Liver (tissue), 7 donors: ENCODE measurements at regions not wholly inside any gene's neighbourhood (a gene's known extent, or its start where the extent isn't known, plus 50 kb on each side); places are given as distances from the start of the nearest gene placed in this dataset.

ENCODE experiments used
- DNase-seq: peaks from one replicate; pipeline ENCODE4 v3.0.0-alpha.2; 2017; ENCODE audit warnings: low spot score
- H3K27ac ChIP-seq, 2 donors: one replicate each; pipeline ENCODE4 v1.7.0; 2013; ENCODE audit warnings: inconsistent platforms in 2 of 2, low read length in 2 of 2, control low read depth in 1 of 2, low read depth in 1 of 2, mild to moderate bottlenecking in 1 of 2
- H3K27me3 ChIP-seq, 4 donors: one replicate each; pipeline versions ENCODE4 v1.6.1 to v1.7.0; 2013; ENCODE audit warnings: low read length in 3 of 4, inconsistent platforms in 1 of 4, mild to moderate bottlenecking in 1 of 4, moderate library complexity in 1 of 4; ENCODE audit not compliant: control insufficient read depth in 4 of 4, insufficient read depth in 4 of 4
- H3K36me3 ChIP-seq, 4 donors: one replicate each; pipeline versions ENCODE4 v1.6.1 to v1.7.0; 2013; ENCODE audit warnings: low read length in 3 of 4, mild to moderate bottlenecking in 3 of 4, low read depth in 1 of 4, moderate library complexity in 1 of 4; ENCODE audit not compliant: control insufficient read depth in 4 of 4, insufficient read depth in 3 of 4
- H3K4me1 ChIP-seq, 4 donors: one replicate each; pipeline versions ENCODE4 v1.6.1 to v1.7.0; 2013; ENCODE audit warnings: low read length in 3 of 4, mild to moderate bottlenecking in 3 of 4, moderate library complexity in 1 of 4; ENCODE audit not compliant: control insufficient read depth in 4 of 4, insufficient read depth in 4 of 4
- H3K4me3 ChIP-seq, 3 donors: one replicate each; pipeline versions ENCODE4 v1.6.1 to v1.7.0; 2013; ENCODE audit warnings: low read length in 3 of 3, control low read depth in 1 of 3, low read depth in 1 of 3, mild to moderate bottlenecking in 1 of 3
- H3K9ac ChIP-seq, 2 donors: one replicate each; pipeline ENCODE4 v1.7.0; 2013; ENCODE audit warnings: low read length in 2 of 2, mild to moderate bottlenecking in 2 of 2, moderate library complexity in 2 of 2, control low read depth in 1 of 2, low read depth in 1 of 2
- H3K9me3 ChIP-seq, 4 donors: one replicate each; pipeline versions ENCODE4 v1.6.1 to v1.7.0; 2013; ENCODE audit warnings: low read length in 3 of 4; ENCODE audit not compliant: control insufficient read depth in 4 of 4
- EGR1 ChIP-seq, 2 donors: IDR thresholded peaks; 2 replicates each; pipeline ENCODE4 v1.6.1; 2016 to 2018; ENCODE audit warnings: antibody characterized with exemption in 2 of 2, low read depth in 2 of 2
- FOXA1 ChIP-seq: IDR thresholded peaks from 2 replicates; pipeline ENCODE4 v1.6.1; 2016; ENCODE audit warnings: antibody characterized with exemption
- FOXA2 ChIP-seq: IDR thresholded peaks from 2 replicates; pipeline ENCODE4 v1.6.1; 2016; ENCODE audit warnings: antibody characterized with exemption
- HNF4A ChIP-seq, 2 donors: conservative IDR thresholded peaks; 2 replicates each; pipeline ENCODE4 v1.6.1; 2016; ENCODE audit warnings: antibody characterized with exemption in 2 of 2, mild to moderate bottlenecking in 2 of 2
- HNF4G ChIP-seq: IDR thresholded peaks from 2 replicates; pipeline ENCODE4 v1.6.1; 2016; ENCODE audit warnings: antibody characterized with exemption
- JUND ChIP-seq, 2 donors: IDR thresholded peaks; 2 replicates each; pipeline ENCODE4 v1.6.1; 2016; ENCODE audit warnings: antibody characterized with exemption in 2 of 2
- MAX ChIP-seq: IDR thresholded peaks from 2 replicates; pipeline ENCODE4 v1.6.1; 2016; ENCODE audit warnings: antibody characterized with exemption
- NR2F2 ChIP-seq: IDR thresholded peaks from 2 replicates; pipeline ENCODE4 v1.6.1; 2016; ENCODE audit warnings: antibody characterized with exemption
- RAD21 ChIP-seq, 2 donors: IDR thresholded peaks; 2 replicates each; pipeline ENCODE4 v1.6.1; 2016; ENCODE audit warnings: antibody characterized with exemption in 2 of 2, mild to moderate bottlenecking in 2 of 2
- RXRA ChIP-seq, 2 donors: IDR thresholded peaks; 2 replicates each; pipeline ENCODE4 v1.6.1; 2017 to 2018; ENCODE audit warnings: antibody characterized with exemption in 2 of 2, mild to moderate bottlenecking in 1 of 2
- SP1 ChIP-seq: IDR thresholded peaks from 2 replicates; pipeline ENCODE4 v1.6.1; 2018; ENCODE audit warnings: antibody characterized with exemption, mild to moderate bottlenecking
- TAF1 ChIP-seq: conservative IDR thresholded peaks from 2 replicates; pipeline ENCODE4 v1.6.1; 2016; ENCODE audit warnings: antibody characterized with exemption, mild to moderate bottlenecking
- YY1 ChIP-seq: IDR thresholded peaks from 2 replicates; pipeline ENCODE4 v1.6.1; 2016; ENCODE audit warnings: antibody characterized with exemption, mild to moderate bottlenecking
- ZBTB33 ChIP-seq: IDR thresholded peaks from 2 replicates; pipeline ENCODE4 v1.6.1; 2016; ENCODE audit warnings: antibody characterized with exemption
- WGBS: extraction: QIAGEN DNeasy Blood & Tissue Kit; methylation state at CpG from one replicate; pipeline ENCODE4 v1.1.7; 2013; 5-methylcytosine and 5-hydroxymethylcytosine counted together
- TF ChIP-seq, protein P1 (sequence below): IDR thresholded peaks from 2 replicates; pipeline ENCODE4 v1.6.1; 2016; ENCODE audit warnings: antibody characterized with exemption
- TF ChIP-seq, protein P2 (sequence below): IDR thresholded peaks from 2 replicates; pipeline ENCODE4 v1.6.1; 2016; ENCODE audit warnings: antibody characterized with exemption, mild to moderate bottlenecking
- donor health status: healthy.
- donor health status: healthy.
- donor health status: healthy.
- donor health status: healthy.

- 61% methylated on average over 1 of the region's 1 CpG for WGBS
- TF ChIP-seq HNF4G (no peak), YY1 (no peak), RXRA (IDR thresholded peaks at IDR 0.05) (no peak), NR2F2 (no peak), JUND (IDR thresholded peaks at IDR 0.05) (no peak), EGR1 (IDR thresholded peaks at IDR 0.05; ENCODE audit: low read depth in 2 of 2) (no peak), FOXA2 (no peak), TAF1 (no peak), MAX (no peak), FOXA1 (no peak), SP1 (no peak), RAD21 (IDR thresholded peaks at IDR 0.05) (no peak), ZBTB33 (no peak), HNF4A (conservative IDR thresholded peaks at IDR 0.05) (no peak)
- TF ChIP-seq, protein P1, sequence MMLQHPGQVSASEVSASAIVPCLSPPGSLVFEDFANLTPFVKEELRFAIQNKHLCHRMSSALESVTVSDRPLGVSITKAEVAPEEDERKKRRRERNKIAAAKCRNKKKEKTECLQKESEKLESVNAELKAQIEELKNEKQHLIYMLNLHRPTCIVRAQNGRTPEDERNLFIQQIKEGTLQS, result no peak
- TF ChIP-seq, protein P2, sequence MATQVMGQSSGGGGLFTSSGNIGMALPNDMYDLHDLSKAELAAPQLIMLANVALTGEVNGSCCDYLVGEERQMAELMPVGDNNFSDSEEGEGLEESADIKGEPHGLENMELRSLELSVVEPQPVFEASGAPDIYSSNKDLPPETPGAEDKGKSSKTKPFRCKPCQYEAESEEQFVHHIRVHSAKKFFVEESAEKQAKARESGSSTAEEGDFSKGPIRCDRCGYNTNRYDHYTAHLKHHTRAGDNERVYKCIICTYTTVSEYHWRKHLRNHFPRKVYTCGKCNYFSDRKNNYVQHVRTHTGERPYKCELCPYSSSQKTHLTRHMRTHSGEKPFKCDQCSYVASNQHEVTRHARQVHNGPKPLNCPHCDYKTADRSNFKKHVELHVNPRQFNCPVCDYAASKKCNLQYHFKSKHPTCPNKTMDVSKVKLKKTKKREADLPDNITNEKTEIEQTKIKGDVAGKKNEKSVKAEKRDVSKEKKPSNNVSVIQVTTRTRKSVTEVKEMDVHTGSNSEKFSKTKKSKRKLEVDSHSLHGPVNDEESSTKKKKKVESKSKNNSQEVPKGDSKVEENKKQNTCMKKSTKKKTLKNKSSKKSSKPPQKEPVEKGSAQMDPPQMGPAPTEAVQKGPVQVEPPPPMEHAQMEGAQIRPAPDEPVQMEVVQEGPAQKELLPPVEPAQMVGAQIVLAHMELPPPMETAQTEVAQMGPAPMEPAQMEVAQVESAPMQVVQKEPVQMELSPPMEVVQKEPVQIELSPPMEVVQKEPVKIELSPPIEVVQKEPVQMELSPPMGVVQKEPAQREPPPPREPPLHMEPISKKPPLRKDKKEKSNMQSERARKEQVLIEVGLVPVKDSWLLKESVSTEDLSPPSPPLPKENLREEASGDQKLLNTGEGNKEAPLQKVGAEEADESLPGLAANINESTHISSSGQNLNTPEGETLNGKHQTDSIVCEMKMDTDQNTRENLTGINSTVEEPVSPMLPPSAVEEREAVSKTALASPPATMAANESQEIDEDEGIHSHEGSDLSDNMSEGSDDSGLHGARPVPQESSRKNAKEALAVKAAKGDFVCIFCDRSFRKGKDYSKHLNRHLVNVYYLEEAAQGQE, result no peak
- DNase-seq, result no peak
These were observed 212.9 kb upstream of the FAR2 start for GRCh38 chr12:28936221-28936620.

DNA sequence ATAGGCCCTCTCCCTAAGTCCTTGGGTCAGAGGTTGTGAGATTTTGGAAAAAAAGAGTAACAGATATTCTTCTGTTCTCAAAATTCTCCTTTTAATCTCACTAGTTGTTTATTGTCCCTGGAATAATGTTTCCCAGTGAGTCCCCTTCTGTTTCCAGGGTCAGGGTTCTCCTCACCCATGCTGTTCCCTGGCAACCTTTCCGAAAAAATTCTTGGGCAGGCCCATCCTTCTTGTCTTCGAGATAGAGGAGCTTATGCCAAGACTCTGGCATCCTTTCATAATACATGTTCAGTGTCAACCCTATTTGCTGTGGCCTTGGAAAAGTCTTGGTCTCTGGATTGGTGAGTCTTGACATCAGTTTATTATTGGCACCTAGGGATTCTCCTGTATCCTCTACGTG lies 212.4 kb upstream of the FAR2 start:
- H3K4me1 ChIP-seq, result no peaks in the 10 kb centered on the region
- no peaks in the 10 kb centered on the region for H3K36me3 ChIP-seq
- no peak overlapping the region for H3K9ac ChIP-seq
- DNase-seq, result no peak
- H3K27me3 ChIP-seq, result peaks cover 0 to 2% (median 0%) of the 10 kb centered on the region in 4 donors
- no peaks in the 10 kb centered on the region for H3K9me3 ChIP-seq
- no peak for TF ChIP-seq NR2F2
- no peak overlapping the region for H3K4me3 ChIP-seq
- 44% methylated on average over 3 of the region's 3 CpGs for WGBS
- H3K27ac ChIP-seq, result no peak overlapping the region

More at GRCh38 chr12:28936221-28936620, 212.9 kb upstream of the FAR2 start:
- no peak overlapping the region for H3K4me3 ChIP-seq
- no peak overlapping the region for H3K9ac ChIP-seq
- H3K27ac ChIP-seq, result no peak overlapping the region
- peaks cover 0 to 2% (median 0%) of the 10 kb centered on the region in 4 donors for H3K27me3 ChIP-seq
- H3K4me1 ChIP-seq, result no peaks in the 10 kb centered on the region
- H3K9me3 ChIP-seq, result no peaks in the 10 kb centered on the region
- no peaks in the 10 kb centered on the region for H3K36me3 ChIP-seq
